T-helper 17 cell (primary cell): ENCODE measurements at regions not wholly inside any gene's neighbourhood (a gene's known extent, or its start where the extent isn't known, plus 50 kb on each side); places are given as distances from the start of the nearest gene placed in this dataset.

Source experiments
- ATAC-seq: fragments of 150-1000 bp; cut with Tn5 transposase; 2 replicates; pipeline ENCODE4 v1.10.0; 2021; ENCODE audit warnings: mild to moderate bottlenecking, moderate library complexity
- DNase-seq, 3 donors: peaks; one replicate each; pipeline versions ENCODE4 v3.0.0 to v3.0.0-alpha.2; 2020 to 2021
- H3K9me3 ChIP-seq: one replicate; pipeline ENCODE4 v1.7.0; 2013; ENCODE audit warnings: low read length, mild to moderate bottlenecking; ENCODE audit not compliant: control insufficient read depth, poor library complexity, severe bottlenecking
- H3K27ac Mint-ChIP-seq: one replicate; pipeline ENCODE4 v1.8.0; 2022; ENCODE audit warnings: mild to moderate bottlenecking, moderate library complexity, mixed read lengths
- H3K27me3 Mint-ChIP-seq: one replicate; pipeline ENCODE4 v1.8.0; 2022; ENCODE audit warnings: mixed read lengths
- H3K36me3 Mint-ChIP-seq: one replicate; pipeline ENCODE4 v1.8.0; 2022; ENCODE audit warnings: low read depth, mixed read lengths
- H3K4me1 Mint-ChIP-seq: one replicate; pipeline ENCODE4 v1.8.0; 2022; ENCODE audit warnings: mild to moderate bottlenecking, mixed read lengths
- H3K4me3 Mint-ChIP-seq: one replicate; pipeline ENCODE4 v1.8.0; 2022; ENCODE audit warnings: mild to moderate bottlenecking, moderate library complexity, mixed read lengths

GRCh38 chr10:78729800-78730199 lies 339.0 kb upstream of the ZMIZ1 start:
- ATAC-seq (no peak), DNase-seq (no peak)
- Mint-ChIP-seq H3K4me1 (no peaks in the 10 kb centered on the region), H3K27me3 (peaks cover 61% of the 10 kb centered on the region), H3K27ac (no peak overlapping the region), H3K36me3 (no peaks in the 10 kb centered on the region), H3K4me3 (no peak overlapping the region)
- H3K9me3 ChIP-seq, result no peaks in the 10 kb centered on the region

GRCh38 chr10:78730754-78731153 lies 338.0 kb upstream of the ZMIZ1 start:
- DNase-seq, result no peak
- ATAC-seq, result no peak
- no peak overlapping the region for H3K27ac Mint-ChIP-seq
- H3K4me1 Mint-ChIP-seq, result no peaks in the 10 kb centered on the region
- H3K27me3 Mint-ChIP-seq, result peaks cover 61% of the 10 kb centered on the region
- no peak overlapping the region for H3K4me3 Mint-ChIP-seq
- H3K9me3 ChIP-seq, result no peaks in the 10 kb centered on the region
- no peaks in the 10 kb centered on the region for H3K36me3 Mint-ChIP-seq

- no peak for ATAC-seq
- Mint-ChIP-seq H3K27me3 (peaks cover 58% of the 10 kb centered on the region), H3K27ac (no peak overlapping the region), H3K4me3 (no peak overlapping the region), H3K4me1 (no peaks in the 10 kb centered on the region), H3K36me3 (no peaks in the 10 kb centered on the region)
- H3K9me3 ChIP-seq, result no peaks in the 10 kb centered on the region
- no peak for DNase-seq
Observed at GRCh38 chr10:78731675-78732074, 337.1 kb upstream of the ZMIZ1 start.

GRCh38 chr10:78732381-78732780 lies 336.4 kb upstream of the ZMIZ1 start:
- no peaks in the 10 kb centered on the region for H3K9me3 ChIP-seq
- no peak for ATAC-seq
- H3K27me3 Mint-ChIP-seq, result peaks cover 54% of the 10 kb centered on the region
- no peaks in the 10 kb centered on the region for H3K36me3 Mint-ChIP-seq
- H3K27ac Mint-ChIP-seq, result no peak overlapping the region
- no peaks in the 10 kb centered on the region for H3K4me1 Mint-ChIP-seq
- H3K4me3 Mint-ChIP-seq, result no peak overlapping the region
- DNase-seq, result no peak

DNA sequence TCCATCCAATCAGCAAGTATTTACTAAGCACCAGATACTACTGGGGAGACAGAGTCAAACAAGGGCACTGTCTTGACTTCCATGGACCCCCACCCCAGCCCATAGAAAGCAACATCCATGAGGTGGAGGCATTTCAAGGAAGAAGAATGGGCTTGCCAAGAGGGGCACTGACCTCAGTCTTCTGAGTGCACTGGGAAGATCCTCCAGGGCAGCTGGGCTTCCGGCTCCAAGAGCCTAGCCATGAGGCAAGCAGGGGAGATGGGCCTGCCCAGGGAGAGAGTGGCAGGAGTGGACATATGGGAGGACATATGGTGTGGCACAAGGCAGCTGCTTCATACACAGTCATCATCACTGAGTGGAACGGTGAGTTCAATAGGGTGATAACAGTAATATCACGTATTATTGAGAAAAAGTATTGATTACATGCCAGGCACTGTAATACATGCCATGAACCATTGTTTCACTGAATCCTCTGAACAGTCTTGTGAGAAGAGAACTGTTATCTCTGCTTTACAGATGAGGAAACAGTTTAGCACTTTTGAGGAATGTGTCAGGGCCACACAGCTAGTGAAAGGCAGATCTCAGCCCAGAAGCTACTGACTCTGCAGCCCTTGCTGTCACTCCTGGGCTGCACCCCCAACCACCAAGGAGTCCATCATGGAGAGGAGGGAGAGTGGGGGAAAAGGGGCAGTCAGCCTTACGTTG lies 331.7 kb upstream of the ZMIZ1 start:
- ATAC-seq (no peak), DNase-seq (no peak)
- Mint-ChIP-seq H3K36me3 (no peaks in the 10 kb centered on the region), H3K4me3 (no peak overlapping the region), H3K4me1 (no peaks in the 10 kb centered on the region), H3K27ac (no peak overlapping the region), H3K27me3 (peaks cover 44% of the 10 kb centered on the region)
- H3K9me3 ChIP-seq, result no peaks in the 10 kb centered on the region

DNA sequence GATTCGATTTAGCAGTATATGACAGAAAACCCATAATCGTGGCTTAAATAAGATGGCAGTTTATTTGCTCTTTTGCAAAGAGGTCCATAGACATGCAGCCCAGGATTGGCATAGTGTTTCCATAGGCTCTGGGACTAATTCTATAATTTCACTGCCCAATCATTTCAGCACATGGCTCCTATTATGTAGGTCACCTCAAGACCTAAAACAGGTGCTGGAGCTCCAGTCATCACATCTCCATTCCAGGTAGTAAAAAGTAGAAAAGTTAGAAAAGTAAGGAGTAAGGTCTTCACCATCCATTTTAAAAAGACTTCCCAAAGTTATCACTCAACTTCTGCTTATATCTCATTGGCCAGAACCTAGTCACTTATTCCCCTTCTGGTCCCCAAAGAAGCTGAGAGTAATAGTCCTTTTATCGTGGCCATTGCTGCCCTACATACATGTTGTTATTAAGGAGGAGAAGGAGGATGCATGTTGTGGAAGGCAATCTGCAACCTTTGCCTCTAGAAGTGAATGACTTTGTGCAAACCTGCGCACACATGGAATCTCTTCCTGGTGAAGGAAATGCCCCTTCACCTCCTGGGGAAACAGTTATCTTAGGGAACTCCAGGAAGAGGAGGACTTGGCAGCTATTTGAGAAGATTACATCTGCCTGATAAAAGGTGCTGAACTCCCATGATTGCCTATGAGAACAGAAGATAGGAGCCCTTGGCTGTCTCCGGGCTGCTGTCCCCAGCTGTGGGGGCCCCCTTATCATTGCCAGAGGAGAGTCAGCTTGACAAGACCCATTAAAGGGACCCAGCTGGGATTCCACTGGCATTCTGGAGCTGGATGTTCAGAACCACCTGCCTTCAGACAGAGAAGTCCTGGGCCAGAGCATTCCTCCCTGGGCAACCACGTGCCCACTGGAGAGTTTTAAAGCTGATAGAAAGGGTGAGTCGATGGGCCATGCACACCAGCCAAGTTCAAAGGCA lies 330.6 kb upstream of the ZMIZ1 start:
- H3K4me1 Mint-ChIP-seq, result peaks cover 5% of the 10 kb centered on the region
- ATAC-seq, result no peak

DNA sequence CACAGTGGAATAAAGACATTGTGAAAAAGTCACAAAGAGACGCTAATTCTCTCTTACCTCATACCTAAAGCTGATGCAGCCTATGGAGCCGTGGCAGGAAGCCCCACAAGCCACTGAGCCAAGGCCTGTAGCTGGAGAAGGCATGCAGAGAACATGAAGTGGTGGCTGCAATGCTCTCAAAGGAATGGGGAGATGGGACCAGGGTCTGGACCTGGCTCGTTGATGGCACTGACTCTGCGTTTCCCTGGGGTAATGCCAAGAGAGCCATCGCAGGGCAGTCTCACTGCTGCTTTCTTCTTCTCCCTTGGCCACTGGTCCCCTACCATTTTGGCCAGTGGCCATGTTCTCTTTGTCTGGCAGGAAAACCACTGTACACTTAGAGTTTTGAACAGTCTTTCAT lies 329.9 kb upstream of the ZMIZ1 start:
- H3K4me3 Mint-ChIP-seq, result no peak overlapping the region
- H3K27ac Mint-ChIP-seq, result no peak overlapping the region
- peaks cover 9% of the 10 kb centered on the region for H3K4me1 Mint-ChIP-seq
- H3K27me3 Mint-ChIP-seq, result peaks cover 42% of the 10 kb centered on the region
- no peak for ATAC-seq
- no peaks in the 10 kb centered on the region for H3K36me3 Mint-ChIP-seq
- no peaks in the 10 kb centered on the region for H3K9me3 ChIP-seq
- no peak for DNase-seq

More for the DNA sequence above, 330.6 kb upstream of the ZMIZ1 start:
- no peak for DNase-seq
- no peak overlapping the region for H3K4me3 Mint-ChIP-seq
- H3K27ac Mint-ChIP-seq, result no peak overlapping the region
- no peaks in the 10 kb centered on the region for H3K9me3 ChIP-seq
- no peaks in the 10 kb centered on the region for H3K36me3 Mint-ChIP-seq
- peaks cover 44% of the 10 kb centered on the region for H3K27me3 Mint-ChIP-seq

DNA sequence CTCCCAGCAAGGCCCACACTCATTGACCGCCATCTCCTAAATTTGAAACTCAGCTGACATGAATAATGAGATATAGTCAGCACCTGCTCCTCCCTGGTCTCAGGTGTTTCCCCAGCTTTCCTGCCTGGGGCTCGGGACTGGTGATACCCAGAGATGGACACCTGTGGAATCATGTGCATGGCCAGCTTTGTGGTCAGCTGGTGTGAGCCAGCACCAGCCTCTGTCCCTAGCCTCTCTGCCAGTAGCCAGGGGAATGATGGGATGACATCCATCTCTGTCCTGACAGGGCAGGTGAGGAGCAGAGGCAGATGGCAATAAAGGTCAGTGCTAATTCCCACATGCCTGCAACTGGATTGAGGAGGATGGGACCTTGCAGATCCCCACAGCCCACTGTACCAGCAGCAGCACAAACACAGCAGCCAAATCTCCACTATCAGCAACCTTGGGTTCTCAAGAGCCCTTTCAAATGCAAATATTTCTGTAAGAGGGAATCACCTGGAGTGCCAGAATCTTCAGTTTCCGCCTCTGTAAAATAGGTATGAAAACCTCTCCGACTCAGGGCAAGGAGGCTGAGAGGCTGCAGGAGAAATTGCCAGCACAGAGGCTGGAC lies 329.2 kb upstream of the ZMIZ1 start:
- ATAC-seq, result no peak
- no peaks in the 10 kb centered on the region for H3K36me3 Mint-ChIP-seq
- no peak overlapping the region for H3K4me3 Mint-ChIP-seq
- no peak for DNase-seq
- peaks cover 35% of the 10 kb centered on the region for H3K27me3 Mint-ChIP-seq
- no peak overlapping the region for H3K27ac Mint-ChIP-seq
- H3K4me1 Mint-ChIP-seq, result peaks cover 9% of the 10 kb centered on the region
- H3K9me3 ChIP-seq, result no peaks in the 10 kb centered on the region

DNA sequence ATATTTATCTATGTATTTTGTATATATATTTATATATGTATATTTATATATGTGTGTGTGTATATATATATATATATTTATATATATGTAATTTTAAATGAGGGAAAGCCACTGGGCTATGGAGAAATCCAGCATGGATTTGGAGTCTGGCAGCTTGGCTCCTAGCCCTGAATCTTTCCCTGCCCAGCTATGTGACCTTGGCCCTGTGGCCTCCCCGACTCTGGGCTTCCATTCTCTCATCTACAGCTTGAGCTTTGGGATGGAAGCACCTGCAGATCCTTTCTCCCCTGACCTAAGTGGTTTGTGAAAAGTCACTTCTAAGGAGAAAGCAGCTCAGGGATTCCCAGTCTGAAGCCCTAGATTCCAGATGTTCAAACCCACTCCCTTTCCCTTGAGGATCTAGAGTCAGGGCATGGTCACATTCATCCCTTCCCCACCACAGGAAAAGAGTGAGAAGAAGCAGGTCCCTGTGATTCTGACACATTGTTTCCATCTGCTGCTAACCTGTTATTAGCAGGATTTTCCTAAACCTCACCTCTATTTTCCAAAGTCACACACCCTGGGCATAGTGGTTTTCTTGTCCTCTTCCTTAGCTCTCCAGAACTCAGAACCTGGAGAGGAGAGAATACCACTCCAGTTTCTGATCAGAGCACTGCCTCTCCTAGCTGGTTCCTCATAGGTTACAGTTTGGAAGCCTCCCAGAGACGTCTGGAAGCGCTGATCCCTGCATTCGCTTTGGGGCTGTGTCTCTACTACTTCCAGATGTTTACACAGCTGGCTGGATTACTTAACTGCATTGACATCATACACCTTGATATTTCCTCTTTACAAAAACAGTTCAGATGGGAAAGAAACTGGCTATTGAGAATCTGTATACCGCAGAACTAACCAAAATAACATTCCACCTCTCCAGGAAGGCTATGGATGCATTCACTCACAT lies 327.5 kb upstream of the ZMIZ1 start:
- Mint-ChIP-seq H3K27ac (no peak overlapping the region), H3K4me1 (peaks cover 9% of the 10 kb centered on the region)

DNA sequence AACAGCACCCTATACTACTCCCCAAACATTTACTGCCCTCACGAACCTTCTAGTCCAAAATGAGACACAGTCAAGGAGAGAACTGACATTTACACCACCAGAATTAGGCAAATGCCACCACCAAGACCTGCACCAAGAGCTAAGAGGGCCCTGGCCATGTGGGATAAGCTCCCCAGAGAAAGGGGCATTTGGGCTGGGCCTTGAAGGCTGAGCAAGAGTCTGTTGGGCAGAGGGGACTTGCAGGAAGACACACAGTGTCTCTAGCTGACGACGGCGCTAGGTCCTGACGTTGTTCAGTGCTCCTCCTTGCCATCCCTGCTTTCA lies 326.4 kb upstream of the ZMIZ1 start:
- DNase-seq, result no peak
- Mint-ChIP-seq H3K27ac (no peak overlapping the region), H3K27me3 (peaks cover 30% of the 10 kb centered on the region), H3K4me1 (peaks cover 11% of the 10 kb centered on the region), H3K36me3 (no peaks in the 10 kb centered on the region), H3K4me3 (no peak overlapping the region)
- no peaks in the 10 kb centered on the region for H3K9me3 ChIP-seq
- no peak for ATAC-seq

More for the DNA sequence above, 327.5 kb upstream of the ZMIZ1 start:
- Mint-ChIP-seq H3K27me3 (peaks cover 24% of the 10 kb centered on the region), H3K4me3 (no peak overlapping the region), H3K36me3 (no peaks in the 10 kb centered on the region)
- H3K9me3 ChIP-seq, result no peaks in the 10 kb centered on the region
- no peak for ATAC-seq
- DNase-seq, result no peak

- DNase-seq, result no peak
- H3K27ac Mint-ChIP-seq, result no peak overlapping the region
- H3K27me3 Mint-ChIP-seq, result peaks cover 26% of the 10 kb centered on the region
Observed at GRCh38 chr10:78742730-78743615, 325.8 kb upstream of the ZMIZ1 start.

GRCh38 chr10:78744056-78744455 lies 324.7 kb upstream of the ZMIZ1 start:
- no peaks in the 10 kb centered on the region for H3K9me3 ChIP-seq
- Mint-ChIP-seq H3K4me3 (no peak overlapping the region), H3K27me3 (peaks cover 24% of the 10 kb centered on the region), H3K4me1 (peaks cover 11% of the 10 kb centered on the region), H3K27ac (no peak overlapping the region), H3K36me3 (no peaks in the 10 kb centered on the region)
- DNase-seq (no peak), ATAC-seq (no peak)

More at GRCh38 chr10:78742730-78743615, 325.8 kb upstream of the ZMIZ1 start:
- H3K4me1 Mint-ChIP-seq, result peaks cover 11% of the 10 kb centered on the region
- no peaks in the 10 kb centered on the region for H3K9me3 ChIP-seq
- no peak for ATAC-seq
- no peak overlapping the region for H3K4me3 Mint-ChIP-seq
- no peaks in the 10 kb centered on the region for H3K36me3 Mint-ChIP-seq
